ENCODE measurements at regions not wholly inside any gene's neighbourhood (a gene's known extent, or its start where the extent isn't known, plus 50 kb on each side); places are given as distances from the start of the nearest gene placed in this dataset.

GRCh38 chr1:217253351-217253750, 377.5 kb downstream of the GPATCH2 start:
- H3K4me3 ChIP-seq (ENCODE audit: low read depth, low read length) = no peak overlapping the region
- TF ChIP-seq, protein P1, sequence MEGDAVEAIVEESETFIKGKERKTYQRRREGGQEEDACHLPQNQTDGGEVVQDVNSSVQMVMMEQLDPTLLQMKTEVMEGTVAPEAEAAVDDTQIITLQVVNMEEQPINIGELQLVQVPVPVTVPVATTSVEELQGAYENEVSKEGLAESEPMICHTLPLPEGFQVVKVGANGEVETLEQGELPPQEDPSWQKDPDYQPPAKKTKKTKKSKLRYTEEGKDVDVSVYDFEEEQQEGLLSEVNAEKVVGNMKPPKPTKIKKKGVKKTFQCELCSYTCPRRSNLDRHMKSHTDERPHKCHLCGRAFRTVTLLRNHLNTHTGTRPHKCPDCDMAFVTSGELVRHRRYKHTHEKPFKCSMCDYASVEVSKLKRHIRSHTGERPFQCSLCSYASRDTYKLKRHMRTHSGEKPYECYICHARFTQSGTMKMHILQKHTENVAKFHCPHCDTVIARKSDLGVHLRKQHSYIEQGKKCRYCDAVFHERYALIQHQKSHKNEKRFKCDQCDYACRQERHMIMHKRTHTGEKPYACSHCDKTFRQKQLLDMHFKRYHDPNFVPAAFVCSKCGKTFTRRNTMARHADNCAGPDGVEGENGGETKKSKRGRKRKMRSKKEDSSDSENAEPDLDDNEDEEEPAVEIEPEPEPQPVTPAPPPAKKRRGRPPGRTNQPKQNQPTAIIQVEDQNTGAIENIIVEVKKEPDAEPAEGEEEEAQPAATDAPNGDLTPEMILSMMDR (IDR thresholded peaks at IDR 0.05; ENCODE audit: low read depth, low read length) = no peak

- no peak overlapping the region for H3K4me3 ChIP-seq (ENCODE audit: low read depth, low read length)
- TF ChIP-seq, protein P1 (IDR thresholded peaks at IDR 0.05; ENCODE audit: low read depth, low read length) = no peak
Measured at GRCh38 chr1:217251121-217251520, 379.8 kb downstream of the GPATCH2 start.

DNA sequence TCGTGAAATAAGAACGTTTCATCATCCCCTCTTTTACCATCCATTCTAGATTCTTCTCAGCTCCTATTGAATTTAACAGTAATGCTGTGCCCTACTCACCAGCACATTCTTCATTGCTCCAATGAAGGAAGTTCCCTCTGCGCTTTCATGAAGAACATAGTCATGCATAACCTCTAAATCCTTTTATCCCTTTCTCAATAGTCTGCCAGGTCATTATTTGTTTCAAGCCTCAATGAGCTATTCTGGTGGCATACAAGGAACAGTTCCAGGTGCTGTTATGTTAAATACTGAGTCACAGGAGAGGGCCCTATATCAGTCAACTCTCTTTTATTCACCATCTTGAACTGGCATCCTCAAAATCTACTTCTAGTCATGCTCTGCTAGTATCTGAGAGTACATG, 381.0 kb downstream of the GPATCH2 start:
- TF ChIP-seq, protein P1 (IDR thresholded peaks at IDR 0.05; ENCODE audit: low read depth, low read length) = no peak
- H3K4me3 ChIP-seq (ENCODE audit: low read depth, low read length) = no peak overlapping the region

GRCh38 chr1:217244971-217245370, 385.9 kb downstream of the GPATCH2 start:
- TF ChIP-seq, protein P1 (IDR thresholded peaks at IDR 0.05; ENCODE audit: low read depth, low read length) = no peak
- no peak overlapping the region for H3K4me3 ChIP-seq (ENCODE audit: low read depth, low read length)

GRCh38 chr1:217240656-217241055, 390.2 kb downstream of the GPATCH2 start:
- no peak overlapping the region for H3K4me3 ChIP-seq (ENCODE audit: low read depth, low read length)
- TF ChIP-seq, protein P1 (IDR thresholded peaks at IDR 0.05; ENCODE audit: low read depth, low read length) = no peak

DNA sequence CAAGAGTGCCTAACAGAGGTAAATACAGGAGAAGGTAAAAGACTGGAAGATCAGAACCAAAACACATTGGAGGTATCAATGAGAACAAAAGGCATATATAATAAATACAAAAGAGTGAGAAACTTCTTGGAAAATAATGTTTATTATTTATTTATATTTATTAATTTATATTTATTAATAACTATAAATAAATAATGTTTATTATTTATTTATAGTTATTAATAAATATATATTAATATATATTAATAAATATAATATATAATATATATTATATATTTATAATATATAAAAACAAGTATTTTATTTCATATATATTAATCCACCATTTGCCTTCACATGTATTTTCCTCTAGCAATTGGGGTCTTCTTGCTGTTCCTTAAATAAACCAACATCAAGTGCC, 391.9 kb downstream of the GPATCH2 start:
- H3K4me3 ChIP-seq (ENCODE audit: low read depth, low read length) = no peak overlapping the region
- TF ChIP-seq, protein P1 (IDR thresholded peaks at IDR 0.05; ENCODE audit: low read depth, low read length) = no peak

- TF ChIP-seq, protein P1 (IDR thresholded peaks at IDR 0.05; ENCODE audit: low read depth, low read length) = no peak
- no peak overlapping the region for H3K4me3 ChIP-seq (ENCODE audit: low read depth, low read length)
Measured at GRCh38 chr1:217230412-217230811, 400.5 kb downstream of the GPATCH2 start.

All from WI38 (cell line).